Neuronal stem cell (in vitro differentiated cells): ENCODE measurements at regions not wholly inside any gene's neighbourhood (a gene's known extent, or its start where the extent isn't known, plus 50 kb on each side); places are given as distances from the start of the nearest gene placed in this dataset.
A peak's percentile ranks its signal among the peaks of the same experiment; 100 is the strongest.

Experiments used
- DNase-seq: peaks from one replicate; pipeline ENCODE4 v3.0.0-alpha.2; 2013; ENCODE audit warnings: low spot score
- H2AFZ ChIP-seq: one replicate; pipeline ENCODE4 v1.6.1; 2013; ENCODE audit warnings: mild to moderate bottlenecking, low read length, inconsistent platforms
- H2AK5ac ChIP-seq: 2 replicates; pipeline ENCODE4 v1.6.1; 2013; ENCODE audit warnings: low read depth, mild to moderate bottlenecking, inconsistent platforms, low read length, moderate library complexity, mixed read lengths
- H2BK120ac ChIP-seq: 2 replicates; pipeline ENCODE4 v1.6.1; 2013; ENCODE audit warnings: low read depth, mild to moderate bottlenecking, inconsistent platforms, low read length, moderate library complexity, mixed read lengths
- H2BK12ac ChIP-seq: one replicate; pipeline ENCODE4 v1.6.1; 2013; ENCODE audit warnings: low read length, inconsistent platforms
- H2BK15ac ChIP-seq: 2 replicates; pipeline ENCODE4 v1.6.1; 2013; ENCODE audit warnings: mild to moderate bottlenecking, low read length, inconsistent platforms, mixed read lengths
- H2BK5ac ChIP-seq: one replicate; pipeline ENCODE4 v1.6.1; 2013; ENCODE audit warnings: inconsistent platforms, mild to moderate bottlenecking, low read length, moderate library complexity
- H3K14ac ChIP-seq: one replicate; pipeline ENCODE4 v1.6.1; 2013; ENCODE audit warnings: low read length, inconsistent platforms
- H3K18ac ChIP-seq: 2 replicates; pipeline ENCODE4 v1.6.1; 2013; ENCODE audit warnings: low read length, inconsistent platforms
- H3K23ac ChIP-seq: 2 replicates; pipeline ENCODE4 v1.6.1; 2013; ENCODE audit warnings: low read depth, mild to moderate bottlenecking, mixed read lengths, low read length, inconsistent platforms; ENCODE audit not compliant: poor library complexity
- H3K27ac ChIP-seq: replicated peaks from 3 replicates; pipeline ENCODE4 v1.5.1; 2013; ENCODE audit warnings: low read length, inconsistent platforms
- H3K27me3 ChIP-seq, 3 experiments: 2 replicates each; pipeline ENCODE4 v1.6.1; 2013; ENCODE audit warnings: low read length in 3 of 3, mild to moderate bottlenecking in 2 of 3, inconsistent platforms in 1 of 3, low read depth in 1 of 3, mixed read lengths in 1 of 3, moderate library complexity in 1 of 3; ENCODE audit not compliant: control insufficient read depth in 3 of 3, insufficient read depth in 3 of 3
- H3K36me3 ChIP-seq, 2 donors: replicated peaks in 1 of 2; 2 replicates each; pipeline ENCODE4 v1.6.1; 2013; ENCODE audit warnings: low read length in 2 of 2; ENCODE audit not compliant: control insufficient read depth in 2 of 2, insufficient read depth in 2 of 2
- H3K4ac ChIP-seq: 2 replicates; pipeline ENCODE4 v1.6.1; 2013; ENCODE audit warnings: inconsistent platforms, mild to moderate bottlenecking, low read length, moderate library complexity
- H3K4me1 ChIP-seq, 2 donors: 1 replicate in 1 of 2; 2 replicates in 1 of 2; pipeline ENCODE4 v1.6.1; 2013; ENCODE audit warnings: low read length in 2 of 2, low read depth in 1 of 2; ENCODE audit not compliant: control insufficient read depth in 2 of 2, insufficient read depth in 1 of 2
- H3K4me2 ChIP-seq: one replicate; pipeline ENCODE4 v1.6.1; 2013; ENCODE audit warnings: mild to moderate bottlenecking, low read length, inconsistent platforms; ENCODE audit not compliant: insufficient read depth, poor library complexity, severe bottlenecking
- H3K4me3 ChIP-seq, 2 donors: 2 replicates each; pipeline ENCODE4 v1.5.1; 2013; ENCODE audit warnings: low read length in 2 of 2, mild to moderate bottlenecking in 2 of 2, inconsistent platforms in 1 of 2, moderate library complexity in 1 of 2
- H3K79me1 ChIP-seq: one replicate; pipeline ENCODE4 v1.6.1; 2013; ENCODE audit warnings: low read depth, mild to moderate bottlenecking, inconsistent platforms, low read length, moderate library complexity
- H3K9ac ChIP-seq: one replicate; pipeline ENCODE4 v1.6.1; 2013; ENCODE audit warnings: mild to moderate bottlenecking, low read depth, low read length, inconsistent platforms; ENCODE audit not compliant: poor library complexity
- H3K9me3 ChIP-seq, 2 donors: replicated peaks in 1 of 2; 2 replicates each; pipeline versions ENCODE3 to v1.6.1; 2013; ENCODE audit warnings: low read length in 2 of 2, mild to moderate bottlenecking in 2 of 2, inconsistent platforms in 1 of 2, low read depth in 1 of 2, mixed read lengths in 1 of 2, moderate library complexity in 1 of 2; ENCODE audit not compliant: control insufficient read depth in 2 of 2, insufficient read depth in 1 of 2
- H4K8ac ChIP-seq: one replicate; pipeline ENCODE4 v1.6.1; 2013; ENCODE audit warnings: low read depth, mild to moderate bottlenecking, inconsistent platforms, low read length, moderate library complexity
- H4K91ac ChIP-seq: one replicate; pipeline ENCODE4 v1.6.1; 2013; ENCODE audit warnings: low read length, low read depth, mild to moderate bottlenecking, inconsistent platforms; ENCODE audit not compliant: poor library complexity
- WGBS, 2 donors: extraction: QIAGEN DNeasy Blood & Tissue Kit; methylation state at CpG; one replicate each; pipeline ENCODE4 v1.1.7; 2013; ENCODE audit warnings: missing lambda C conversion rate in 2 of 2, mixed read lengths in 1 of 2; ENCODE audit not compliant: insufficient read length in 2 of 2, insufficient replicate concordance in 1 of 2; ENCODE audit errors: extremely low coverage in 2 of 2; 5-methylcytosine and 5-hydroxymethylcytosine counted together

DNA sequence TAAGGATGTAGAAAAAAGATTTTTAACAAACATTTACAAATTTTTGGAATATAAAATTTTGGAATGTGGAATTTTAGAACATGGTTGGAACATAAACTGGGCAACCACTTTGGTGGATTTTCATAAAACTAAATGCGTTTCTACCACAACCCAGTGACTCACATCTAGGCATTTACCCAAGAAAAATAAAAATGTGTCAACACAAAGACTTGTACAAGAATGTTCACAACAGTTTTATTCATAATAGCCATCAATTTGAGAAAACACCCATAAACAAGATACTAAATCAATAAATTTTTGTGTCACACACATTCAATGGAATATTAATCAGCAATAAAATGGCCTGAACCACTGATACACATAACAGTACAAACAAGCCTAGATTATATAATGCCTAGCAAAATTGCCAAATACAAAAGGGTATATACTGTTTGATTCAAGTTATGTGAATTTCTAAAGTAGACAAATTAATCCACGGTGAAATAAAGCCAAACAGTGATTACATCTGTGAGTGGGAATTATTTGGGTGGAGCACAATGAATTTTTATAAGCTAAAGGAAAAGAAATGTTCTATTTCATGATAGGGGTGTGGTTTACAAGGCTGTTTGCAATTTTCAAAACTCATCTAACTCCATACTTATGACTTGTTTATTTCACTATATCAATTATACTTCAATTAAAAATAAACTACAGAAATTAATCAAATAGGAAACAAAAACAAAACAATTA, 415.2 kb upstream of the OR4E1 start:
- H2AK5ac ChIP-seq = no peak overlapping the region
- WGBS, 2 donors = no CpG with 5 or more reads among the region's 2 CpGs
- H3K14ac ChIP-seq = no peak overlapping the region

DNA sequence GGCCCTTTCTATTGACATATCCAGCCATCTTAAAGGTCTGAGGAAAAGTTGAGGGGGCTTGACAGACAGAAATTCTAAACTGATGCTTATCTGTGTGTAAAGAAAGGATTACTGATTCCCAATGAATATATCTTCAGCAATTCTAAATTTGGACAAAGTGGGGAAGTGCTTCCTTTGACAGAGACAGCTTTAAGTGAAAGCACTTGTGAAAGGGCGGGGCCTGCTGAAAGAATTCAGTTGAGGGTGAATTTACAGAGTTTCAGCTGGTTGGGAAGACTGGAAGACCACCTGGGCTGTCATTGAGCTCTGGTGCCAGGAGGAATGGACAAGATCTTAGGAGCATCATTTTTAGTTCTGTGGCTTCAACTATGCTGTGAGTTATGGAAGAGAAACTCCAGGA, 412.5 kb upstream of the OR4E1 start:
- Histone ChIP-seq H3K4me3 (no peak overlapping the region), H3K27me3 (no peaks in the 10 kb centered on the region), H3K79me1 (no peaks in the 10 kb centered on the region), H3K4me2 (no peak overlapping the region), H4K91ac (no peak overlapping the region), H3K14ac (no peak overlapping the region), H3K36me3 (no peaks in the 10 kb centered on the region), H2AFZ (no peak overlapping the region), H3K9ac (no peak overlapping the region), H2BK5ac (no peak overlapping the region), H4K8ac (no peak overlapping the region), H3K9me3 (no peaks in the 10 kb centered on the region), H3K23ac (no peak overlapping the region), H3K4me1 (no peaks in the 10 kb centered on the region), H3K18ac (no peak overlapping the region), H3K4ac (no peak overlapping the region), H3K27ac (no peak overlapping the region), H2BK12ac (no peak overlapping the region), H2BK15ac (no peak overlapping the region), H2AK5ac (no peak overlapping the region), H2BK120ac (no peak overlapping the region)
- no CpG with 5 or more reads among the region's 1 CpG for WGBS, 2 donors
- DNase-seq = no peak

More for the DNA sequence above, 415.2 kb upstream of the OR4E1 start:
- H3K4me1 ChIP-seq = no peaks in the 10 kb centered on the region
- H2BK15ac ChIP-seq = no peak overlapping the region
- no peak overlapping the region for H2AFZ ChIP-seq
- H3K23ac ChIP-seq = no peak overlapping the region
- no peaks in the 10 kb centered on the region for H3K36me3 ChIP-seq
- DNase-seq = no peak
- no peaks in the 10 kb centered on the region for H3K27me3 ChIP-seq
- no peaks in the 10 kb centered on the region for H3K79me1 ChIP-seq
- H3K9me3 ChIP-seq = no peaks in the 10 kb centered on the region
- no peak overlapping the region for H3K4me2 ChIP-seq
- H3K4ac ChIP-seq = no peak overlapping the region
- H4K91ac ChIP-seq = no peak overlapping the region
- H2BK12ac ChIP-seq = no peak overlapping the region
- no peak overlapping the region for H2BK120ac ChIP-seq
- no peak overlapping the region for H4K8ac ChIP-seq
- no peak overlapping the region for H3K27ac ChIP-seq
- no peak overlapping the region for H3K9ac ChIP-seq
- H2BK5ac ChIP-seq = no peak overlapping the region
- H3K18ac ChIP-seq = no peak overlapping the region
- H3K4me3 ChIP-seq = no peak overlapping the region

DNA sequence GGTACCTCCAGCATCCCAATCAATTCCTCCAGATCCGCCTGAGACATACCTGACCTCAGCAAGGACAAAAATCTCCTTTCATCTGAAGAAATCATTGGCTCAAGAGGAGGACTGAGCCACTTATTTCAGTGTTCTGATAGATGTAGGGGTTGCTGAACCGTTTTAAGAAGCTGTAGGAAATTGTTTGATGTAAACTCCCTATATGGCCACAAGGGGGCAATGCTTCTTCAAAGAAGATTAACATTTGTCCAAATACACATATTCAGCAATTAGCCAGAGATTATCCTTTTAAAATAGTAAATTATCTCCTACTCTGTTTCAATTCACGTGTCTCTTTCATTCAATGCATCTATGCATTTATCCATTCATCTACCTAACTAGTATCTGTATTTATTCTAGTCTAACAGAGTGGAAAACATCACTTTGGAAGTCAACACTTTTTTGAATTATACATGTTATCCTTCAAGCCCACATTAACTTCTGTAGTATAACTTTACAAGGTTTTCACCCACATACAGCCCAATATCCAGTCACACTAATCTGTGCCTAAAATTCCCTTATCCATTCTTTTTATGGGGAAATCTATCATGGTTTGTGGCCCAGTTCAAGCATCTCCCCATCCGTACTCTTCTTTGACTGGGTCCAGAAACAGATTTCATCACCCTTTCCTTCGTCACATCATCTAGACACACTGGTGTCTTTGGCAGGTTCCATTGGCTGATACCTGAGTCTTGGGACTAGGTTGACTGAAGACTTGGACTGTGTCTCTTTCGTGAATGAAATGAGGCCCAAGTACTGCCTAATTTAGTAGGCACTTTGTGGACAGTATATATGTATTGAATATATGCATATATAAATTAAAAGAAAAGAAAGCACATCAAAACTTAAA, 411.0 kb upstream of the OR4E1 start:
- no peak overlapping the region for H3K9ac ChIP-seq
- H2BK120ac ChIP-seq = no peak overlapping the region
- H3K18ac ChIP-seq = no peak overlapping the region
- H3K4me1 ChIP-seq = no peaks in the 10 kb centered on the region
- no peak overlapping the region for H2AFZ ChIP-seq
- no peaks in the 10 kb centered on the region for H3K27me3 ChIP-seq
- peak; percentile 52 for DNase-seq
- H2BK12ac ChIP-seq = no peak overlapping the region
- no peak overlapping the region for H2AK5ac ChIP-seq
- H2BK15ac ChIP-seq = no peak overlapping the region
- H3K4ac ChIP-seq = no peak overlapping the region
- no peaks in the 10 kb centered on the region for H3K9me3 ChIP-seq
- H3K27ac ChIP-seq = no peak overlapping the region
- H3K79me1 ChIP-seq = no peaks in the 10 kb centered on the region
- no peak overlapping the region for H3K23ac ChIP-seq
- no peak overlapping the region for H2BK5ac ChIP-seq
- no peak overlapping the region for H4K91ac ChIP-seq
- no peaks in the 10 kb centered on the region for H3K36me3 ChIP-seq
- no peak overlapping the region for H3K4me3 ChIP-seq
- no CpG with 5 or more reads among the region's 6 CpGs for WGBS, 2 donors
- H3K14ac ChIP-seq = no peak overlapping the region
- no peak overlapping the region for H3K4me2 ChIP-seq
- H4K8ac ChIP-seq = no peak overlapping the region

DNA sequence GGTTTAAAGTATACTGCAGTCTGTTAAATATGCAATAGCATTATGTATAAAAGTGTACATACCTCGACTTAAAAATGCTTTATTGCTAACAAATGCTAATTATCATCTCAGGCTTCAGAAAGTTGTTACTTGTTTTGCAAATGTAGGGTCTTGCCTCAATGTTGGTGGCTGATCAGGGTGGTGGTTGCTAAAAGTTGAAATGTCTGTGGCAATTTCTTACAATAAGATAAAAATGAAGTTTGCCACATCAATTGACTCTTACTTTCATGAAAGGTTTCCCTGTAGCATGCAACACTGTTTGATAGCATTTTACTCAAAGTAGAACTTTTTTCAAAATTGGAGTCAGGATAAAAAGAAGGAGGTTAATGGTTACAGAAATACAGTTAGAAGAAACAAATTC, 407.7 kb upstream of the OR4E1 start:
- no peak overlapping the region for H2AFZ ChIP-seq
- H3K18ac ChIP-seq = no peak overlapping the region
- H3K27me3 ChIP-seq = no peaks in the 10 kb centered on the region
- no peak overlapping the region for H3K4me2 ChIP-seq
- no CpG with 5 or more reads among the region's 1 CpG for WGBS, 2 donors
- H3K9ac ChIP-seq = no peak overlapping the region
- H3K14ac ChIP-seq = no peak overlapping the region
- no peak overlapping the region for H4K91ac ChIP-seq
- H2AK5ac ChIP-seq = no peak overlapping the region
- H3K4me3 ChIP-seq = no peak overlapping the region
- H3K4me1 ChIP-seq = no peaks in the 10 kb centered on the region
- H3K23ac ChIP-seq = no peak overlapping the region
- no peaks in the 10 kb centered on the region for H3K9me3 ChIP-seq
- no peak overlapping the region for H3K4ac ChIP-seq
- H3K27ac ChIP-seq = no peak overlapping the region
- H3K36me3 ChIP-seq = no peaks in the 10 kb centered on the region
- no peak overlapping the region for H2BK5ac ChIP-seq
- H2BK15ac ChIP-seq = no peak overlapping the region
- no peak overlapping the region for H2BK12ac ChIP-seq
- H2BK120ac ChIP-seq = no peak overlapping the region
- H4K8ac ChIP-seq = no peak overlapping the region
- no peaks in the 10 kb centered on the region for H3K79me1 ChIP-seq
- no peak for DNase-seq
